Progenitor cell of endocrine pancreas (in vitro differentiated cells): ENCODE measurements at regions not wholly inside any gene's neighbourhood (a gene's known extent, or its start where the extent isn't known, plus 50 kb on each side); places are given as distances from the start of the nearest gene placed in this dataset.

Source experiments
- DNase-seq: peaks from one replicate; pipeline ENCODE4 v3.0.0; 2021; ENCODE audit warnings: low spot score; ENCODE audit not compliant: unreplicated experiment
- H3K27ac Mint-ChIP-seq: 2 replicates; pipeline ENCODE4 v1.8.0; 2021; ENCODE audit warnings: mild to moderate bottlenecking, moderate library complexity, mixed read lengths
- H3K27me3 Mint-ChIP-seq: 2 replicates; pipeline ENCODE4 v1.8.0; 2021; ENCODE audit warnings: mixed read lengths
- H3K36me3 Mint-ChIP-seq: 2 replicates; pipeline ENCODE4 v1.8.0; 2022; ENCODE audit warnings: mixed read lengths; ENCODE audit not compliant: insufficient read depth
- H3K4me1 Mint-ChIP-seq: 2 replicates; pipeline ENCODE4 v1.8.0; 2021; ENCODE audit warnings: low read depth, mixed read lengths
- H3K4me3 Mint-ChIP-seq: 2 replicates; pipeline ENCODE4 v1.8.0; 2021; ENCODE audit warnings: low read depth, mild to moderate bottlenecking, moderate library complexity, mixed read lengths
- H3K9me3 Mint-ChIP-seq: 2 replicates; pipeline ENCODE4 v1.8.0; 2021; ENCODE audit warnings: low read depth, mixed read lengths
- TF ChIP-seq, protein P1 (sequence below): fragments of 200-600 bp; sonication (generic); IDR thresholded peaks from one replicate; pipeline ENCODE4 v1.5.0; 2021; ENCODE audit warnings: antibody characterized with exemption, mild to moderate bottlenecking; ENCODE audit not compliant: unreplicated experiment

DNA sequence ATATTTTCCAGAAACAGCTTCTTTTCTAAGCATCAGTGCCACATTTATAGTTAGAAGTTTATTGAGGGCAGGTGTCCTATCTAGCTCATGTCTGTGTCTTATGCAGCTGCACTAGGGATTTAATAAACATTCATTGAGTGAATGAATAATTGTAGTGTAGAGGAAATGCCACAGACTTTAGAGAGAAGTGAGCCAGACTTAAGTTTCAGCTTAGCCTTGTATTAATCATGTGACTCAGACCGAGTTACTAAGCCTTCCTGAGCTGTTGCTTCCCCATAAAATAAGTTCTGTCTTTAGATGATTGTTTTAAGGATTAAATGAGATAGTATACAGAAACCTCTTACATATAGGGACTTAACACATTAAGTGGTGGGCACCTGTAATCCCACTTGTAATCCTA is 236.1 kb upstream of the DDHD1 start:
- Mint-ChIP-seq H3K4me1 (no peaks in the 10 kb centered on the region), H3K9me3 (peaks cover 2% of the 10 kb centered on the region)
- TF ChIP-seq, protein P1, sequence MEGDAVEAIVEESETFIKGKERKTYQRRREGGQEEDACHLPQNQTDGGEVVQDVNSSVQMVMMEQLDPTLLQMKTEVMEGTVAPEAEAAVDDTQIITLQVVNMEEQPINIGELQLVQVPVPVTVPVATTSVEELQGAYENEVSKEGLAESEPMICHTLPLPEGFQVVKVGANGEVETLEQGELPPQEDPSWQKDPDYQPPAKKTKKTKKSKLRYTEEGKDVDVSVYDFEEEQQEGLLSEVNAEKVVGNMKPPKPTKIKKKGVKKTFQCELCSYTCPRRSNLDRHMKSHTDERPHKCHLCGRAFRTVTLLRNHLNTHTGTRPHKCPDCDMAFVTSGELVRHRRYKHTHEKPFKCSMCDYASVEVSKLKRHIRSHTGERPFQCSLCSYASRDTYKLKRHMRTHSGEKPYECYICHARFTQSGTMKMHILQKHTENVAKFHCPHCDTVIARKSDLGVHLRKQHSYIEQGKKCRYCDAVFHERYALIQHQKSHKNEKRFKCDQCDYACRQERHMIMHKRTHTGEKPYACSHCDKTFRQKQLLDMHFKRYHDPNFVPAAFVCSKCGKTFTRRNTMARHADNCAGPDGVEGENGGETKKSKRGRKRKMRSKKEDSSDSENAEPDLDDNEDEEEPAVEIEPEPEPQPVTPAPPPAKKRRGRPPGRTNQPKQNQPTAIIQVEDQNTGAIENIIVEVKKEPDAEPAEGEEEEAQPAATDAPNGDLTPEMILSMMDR = no peak

DNA sequence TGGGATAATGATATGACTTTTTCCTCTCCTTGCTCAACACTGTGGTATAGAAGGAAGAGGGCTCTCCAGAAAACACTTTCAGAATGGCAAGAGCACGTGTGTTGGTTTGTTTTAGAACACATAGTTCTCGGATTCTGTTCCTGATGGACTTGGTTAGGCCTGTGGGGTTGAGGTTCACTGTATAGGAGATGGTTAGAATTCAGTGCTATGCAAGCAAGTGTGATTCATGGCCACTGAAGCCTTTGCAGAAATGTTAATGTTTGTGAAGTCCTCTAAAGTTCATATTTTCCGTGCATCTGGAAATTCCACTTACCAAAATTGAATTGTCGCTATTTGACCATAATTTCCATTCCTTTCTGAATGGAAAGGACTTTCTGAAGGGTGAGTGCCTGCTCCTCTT is 233.2 kb upstream of the DDHD1 start:
- no peaks in the 10 kb centered on the region for H3K36me3 Mint-ChIP-seq
- TF ChIP-seq, protein P1 = no peak
- no peak overlapping the region for H3K4me3 Mint-ChIP-seq
- no peak overlapping the region for H3K27ac Mint-ChIP-seq
- H3K27me3 Mint-ChIP-seq = no peaks in the 10 kb centered on the region
- no peaks in the 10 kb centered on the region for H3K9me3 Mint-ChIP-seq
- no peak for DNase-seq
- no peaks in the 10 kb centered on the region for H3K4me1 Mint-ChIP-seq

More for the DNA sequence above, 236.1 kb upstream of the DDHD1 start:
- Mint-ChIP-seq H3K27ac (no peak overlapping the region), H3K4me3 (no peak overlapping the region), H3K27me3 (no peaks in the 10 kb centered on the region), H3K36me3 (peaks cover 2% of the 10 kb centered on the region)
- DNase-seq = no peak

DNA sequence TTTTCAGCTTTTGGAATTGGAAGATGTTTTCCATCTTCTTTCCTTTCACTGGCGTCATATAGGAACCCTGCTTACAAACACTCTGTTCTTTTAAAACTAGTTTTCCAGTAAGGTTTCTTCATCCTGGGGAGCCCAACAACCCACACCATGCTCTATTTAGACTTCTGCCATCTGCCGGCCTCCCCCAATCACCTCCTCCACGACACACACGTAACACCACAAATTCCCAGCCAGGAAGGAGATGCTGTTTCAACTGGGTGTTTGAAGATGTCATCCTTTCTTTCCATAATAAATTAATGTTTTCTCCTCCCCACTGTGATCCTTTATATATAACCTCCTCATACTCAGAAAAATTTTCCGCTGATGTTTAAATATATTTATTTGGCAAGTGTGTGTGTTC is 231.4 kb upstream of the DDHD1 start:
- no peaks in the 10 kb centered on the region for H3K36me3 Mint-ChIP-seq
- H3K27ac Mint-ChIP-seq = no peak overlapping the region
- no peak overlapping the region for H3K4me3 Mint-ChIP-seq
- TF ChIP-seq, protein P1 = no peak
- H3K27me3 Mint-ChIP-seq = no peaks in the 10 kb centered on the region
- DNase-seq = no peak
- no peaks in the 10 kb centered on the region for H3K9me3 Mint-ChIP-seq
- H3K4me1 Mint-ChIP-seq = no peaks in the 10 kb centered on the region

DNA sequence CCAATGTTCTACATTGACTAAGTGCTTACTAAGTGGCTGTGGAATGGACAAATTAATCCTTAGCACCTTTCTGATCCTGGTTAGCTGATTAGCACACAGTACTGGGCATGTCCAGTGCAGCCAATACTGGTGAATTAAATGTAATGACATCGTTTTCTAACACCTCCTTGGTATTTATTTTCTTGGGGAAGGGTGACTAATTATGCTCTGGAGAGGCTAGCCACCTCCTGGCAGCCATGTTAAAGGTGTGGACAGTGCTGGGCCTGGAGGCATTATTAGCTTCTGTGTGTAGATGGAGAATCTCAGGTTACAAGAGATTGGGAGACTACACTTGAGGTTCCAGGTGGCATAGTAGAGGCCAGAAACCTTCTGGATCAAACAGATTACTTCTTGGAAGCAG is 230.9 kb upstream of the DDHD1 start:
- Mint-ChIP-seq H3K4me1 (no peaks in the 10 kb centered on the region), H3K36me3 (no peaks in the 10 kb centered on the region), H3K4me3 (no peak overlapping the region), H3K27ac (no peak overlapping the region), H3K27me3 (no peaks in the 10 kb centered on the region), H3K9me3 (no peaks in the 10 kb centered on the region)
- TF ChIP-seq, protein P1 = no peak
- no peak for DNase-seq

DNA sequence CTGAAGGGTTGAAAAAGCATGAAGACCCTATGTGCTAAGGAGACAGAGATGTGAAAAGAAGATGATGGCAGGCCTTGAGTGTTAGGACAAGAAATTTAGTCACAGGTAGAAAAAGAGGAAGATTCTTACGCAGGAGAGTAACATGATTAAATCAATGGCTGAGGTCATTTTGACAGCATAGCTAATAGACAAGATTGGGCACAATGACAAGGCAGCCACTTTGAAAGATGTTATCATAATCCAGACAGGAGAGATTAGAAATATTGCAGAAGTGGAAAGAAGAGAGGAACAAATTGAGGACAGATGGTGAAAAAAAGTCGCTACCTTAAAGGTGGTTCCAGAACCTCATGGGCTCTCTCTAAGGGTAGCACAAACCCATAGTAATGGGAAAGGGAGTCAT is 228.8 kb upstream of the DDHD1 start:
- no peak for DNase-seq
- no peak overlapping the region for H3K4me3 Mint-ChIP-seq
- H3K9me3 Mint-ChIP-seq = no peaks in the 10 kb centered on the region
- H3K4me1 Mint-ChIP-seq = no peaks in the 10 kb centered on the region
- no peaks in the 10 kb centered on the region for H3K27me3 Mint-ChIP-seq
- no peaks in the 10 kb centered on the region for H3K36me3 Mint-ChIP-seq
- H3K27ac Mint-ChIP-seq = no peak overlapping the region
- TF ChIP-seq, protein P1 = no peak

DNA sequence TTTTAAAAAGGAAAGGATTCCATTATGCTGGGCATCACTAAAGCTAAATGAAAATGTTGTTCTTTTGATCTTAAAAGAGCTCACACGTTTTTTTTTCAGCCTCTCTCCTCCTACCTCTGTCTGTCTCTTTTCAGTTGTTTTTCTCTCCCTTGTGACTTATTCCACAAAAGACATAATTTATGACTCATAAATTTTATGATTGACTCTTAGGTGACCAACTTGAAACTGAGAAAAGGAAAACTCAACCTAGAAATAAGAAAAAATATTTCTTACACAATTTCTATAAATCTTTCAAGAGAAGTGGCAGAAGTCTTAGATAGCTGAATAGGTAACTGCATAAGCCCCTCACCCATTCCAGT is 227.7 kb upstream of the DDHD1 start:
- no peaks in the 10 kb centered on the region for H3K27me3 Mint-ChIP-seq
- no peak overlapping the region for H3K4me3 Mint-ChIP-seq
- no peaks in the 10 kb centered on the region for H3K4me1 Mint-ChIP-seq
- H3K36me3 Mint-ChIP-seq = no peaks in the 10 kb centered on the region
- H3K9me3 Mint-ChIP-seq = no peaks in the 10 kb centered on the region
- H3K27ac Mint-ChIP-seq = no peak overlapping the region
- DNase-seq = no peak
- TF ChIP-seq, protein P1 = no peak
